KOPT-K1 (cell line): ENCODE measurements at regions not wholly inside any gene's neighbourhood (a gene's known extent, or its start where the extent isn't known, plus 50 kb on each side); places are given as distances from the start of the nearest gene placed in this dataset.

Experiments used
- H3K27ac ChIP-seq: fragments of 200-600 bp; sonication (generic); 2 replicates; pipeline ENCODE4 v1.5.1; 2016; ENCODE audit warnings: antibody characterized with exemption, mild to moderate bottlenecking, low read depth, low read length; ENCODE audit not compliant: poor library complexity, severe bottlenecking
- H3K36me3 ChIP-seq: fragments of 200-600 bp; sonication (generic); 2 replicates; pipeline ENCODE4 v1.5.1; 2017; ENCODE audit warnings: antibody characterized with exemption, mild to moderate bottlenecking, low read length, moderate library complexity; ENCODE audit not compliant: insufficient read depth
- H3K9me3 ChIP-seq: fragments of 200-600 bp; sonication (generic); 2 replicates; pipeline ENCODE4 v1.5.1; 2017; ENCODE audit warnings: antibody characterized with exemption, low read length, mild to moderate bottlenecking; ENCODE audit not compliant: insufficient read depth, poor library complexity, severe bottlenecking

GRCh38 chr11:80838153-80838552 lies 1397.3 kb upstream of the TENM4 start:
- Histone ChIP-seq H3K9me3 (no peaks in the 10 kb centered on the region), H3K36me3 (no peaks in the 10 kb centered on the region), H3K27ac (no peak overlapping the region)

- Histone ChIP-seq H3K36me3 (no peaks in the 10 kb centered on the region), H3K27ac (no peak overlapping the region), H3K9me3 (no peaks in the 10 kb centered on the region)
These were observed 1396.2 kb upstream of the TENM4 start for GRCh38 chr11:80837051-80837450.

GRCh38 chr11:80831374-80831773 lies 1390.5 kb upstream of the TENM4 start:
- H3K9me3 ChIP-seq = no peaks in the 10 kb centered on the region
- no peak overlapping the region for H3K27ac ChIP-seq
- H3K36me3 ChIP-seq = no peaks in the 10 kb centered on the region

- no peaks in the 10 kb centered on the region for H3K9me3 ChIP-seq
- no peaks in the 10 kb centered on the region for H3K36me3 ChIP-seq
- H3K27ac ChIP-seq = no peak overlapping the region
These were observed 1387.0 kb upstream of the TENM4 start for GRCh38 chr11:80827781-80828180.

GRCh38 chr11:80826808-80827207 lies 1386.0 kb upstream of the TENM4 start:
- Histone ChIP-seq H3K36me3 (no peaks in the 10 kb centered on the region), H3K27ac (no peak overlapping the region), H3K9me3 (no peaks in the 10 kb centered on the region)

- Histone ChIP-seq H3K36me3 (no peaks in the 10 kb centered on the region), H3K9me3 (no peaks in the 10 kb centered on the region), H3K27ac (no peak overlapping the region)
These were observed 1381.5 kb upstream of the TENM4 start for GRCh38 chr11:80822308-80822707.

GRCh38 chr11:80819271-80819670 lies 1378.4 kb upstream of the TENM4 start:
- H3K27ac ChIP-seq = no peak overlapping the region
- no peaks in the 10 kb centered on the region for H3K36me3 ChIP-seq
- H3K9me3 ChIP-seq = no peaks in the 10 kb centered on the region

GRCh38 chr11:80816966-80817365 lies 1376.1 kb upstream of the TENM4 start:
- Histone ChIP-seq H3K9me3 (no peaks in the 10 kb centered on the region), H3K36me3 (no peaks in the 10 kb centered on the region), H3K27ac (no peak overlapping the region)

- Histone ChIP-seq H3K9me3 (no peaks in the 10 kb centered on the region), H3K36me3 (no peaks in the 10 kb centered on the region), H3K27ac (no peak overlapping the region)
These were observed 1375.6 kb upstream of the TENM4 start for GRCh38 chr11:80816454-80816847.

- Histone ChIP-seq H3K27ac (no peak overlapping the region), H3K36me3 (no peaks in the 10 kb centered on the region), H3K9me3 (no peaks in the 10 kb centered on the region)
These were observed 1375.1 kb upstream of the TENM4 start for GRCh38 chr11:80815752-80816453.

GRCh38 chr11:80814813-80815212 lies 1374.0 kb upstream of the TENM4 start:
- no peaks in the 10 kb centered on the region for H3K36me3 ChIP-seq
- no peak overlapping the region for H3K27ac ChIP-seq
- H3K9me3 ChIP-seq = no peaks in the 10 kb centered on the region

- H3K36me3 ChIP-seq = no peaks in the 10 kb centered on the region
- no peak overlapping the region for H3K27ac ChIP-seq
- H3K9me3 ChIP-seq = no peaks in the 10 kb centered on the region
These were observed 1369.9 kb upstream of the TENM4 start for GRCh38 chr11:80810695-80811094.

- Histone ChIP-seq H3K9me3 (no peaks in the 10 kb centered on the region), H3K27ac (no peak overlapping the region), H3K36me3 (no peaks in the 10 kb centered on the region)
These were observed 1357.3 kb upstream of the TENM4 start for GRCh38 chr11:80798174-80798573.

GRCh38 chr11:80783561-80783960 lies 1342.7 kb upstream of the TENM4 start:
- Histone ChIP-seq H3K27ac (no peak overlapping the region), H3K36me3 (no peaks in the 10 kb centered on the region), H3K9me3 (no peaks in the 10 kb centered on the region)

GRCh38 chr11:80782135-80782885 lies 1341.5 kb upstream of the TENM4 start:
- Histone ChIP-seq H3K9me3 (no peaks in the 10 kb centered on the region), H3K36me3 (no peaks in the 10 kb centered on the region), H3K27ac (no peak overlapping the region)
